HepG2 (cell line): ENCODE measurements at regions not wholly inside any gene's neighbourhood (a gene's known extent, or its start where the extent isn't known, plus 50 kb on each side); places are given as distances from the start of the nearest gene placed in this dataset.

Experiments used
- ATAC-seq: fragments of 200-7000 bp; cut with Tn5 transposase; 3 replicates; pipeline ENCODE4 v1.9.1; 2020; ENCODE audit warnings: mild to moderate bottlenecking, moderate library complexity
- BruUV-seq: library from RNA; stranded (reverse); fragments of 400-500 nt; replicated peaks from 2 replicates; lab custom pipeline; 2021; lab: Mats Ljungman, UMichigan
- CTCF ChIA-PET: fragments of 300-600 bp; formaldehyde crosslinking; extraction: SDS; loops from one replicate; lab custom pipeline; 2021; ENCODE audit warnings: low total read pairs, inconsistent platforms, low intra/inter-chr PET ratio; lab: Yijun Ruan, JAX
- POLR2A ChIA-PET: fragments of 350-600 bp; sonication (Branson Sonifier 250); formaldehyde crosslinking; loops from one replicate; lab custom pipeline; 2020; ENCODE audit warnings: antibody characterized with exemption, inconsistent platforms; lab: Yijun Ruan, JAX
- DNase-seq: peaks from one replicate; pipeline ENCODE4 v3.0.0-alpha.2; 2015; ENCODE audit warnings: low spot score
- FAIRE-seq: peaks from 3 replicates; lab custom pipeline; 2011; peaks lifted over from hg19 to GRCh38; lab: Jason Lieb, UNC
- H2AFZ ChIP-seq: one replicate; pipeline ENCODE4 v1.6.1; 2011; ENCODE audit warnings: low read length, inconsistent platforms
- H3K27ac ChIP-seq: fragments of 300-600 bp; 3 replicates; pipeline ENCODE4 v1.8.0; 2011; ENCODE audit warnings: mixed run types, mild to moderate bottlenecking, mixed read lengths, low read length, inconsistent platforms; ENCODE audit not compliant: insufficient read depth; ENCODE audit errors: extremely low read length
- H3K27me3 ChIP-seq, 2 experiments: fragments of 200-600 bp in 1 of 2; 2 replicates in 1 of 2; 3 replicates in 1 of 2; pipeline versions ENCODE4 v1.6.0 to v1.8.0; 2011; ENCODE audit warnings: low read length in 2 of 2, mild to moderate bottlenecking in 2 of 2, moderate library complexity in 2 of 2, inconsistent platforms in 1 of 2; ENCODE audit not compliant: insufficient read depth in 2 of 2, control insufficient read depth in 1 of 2
- H3K36me3 ChIP-seq, 2 experiments: fragments of 200-600 bp in 1 of 2; replicated peaks in 1 of 2; 2 replicates in 1 of 2; 3 replicates in 1 of 2; pipeline versions ENCODE4 v1.5.1 to v1.8.0; 2011; ENCODE audit warnings: low read length in 2 of 2, inconsistent platforms in 1 of 2; ENCODE audit not compliant: insufficient read depth in 2 of 2, control insufficient read depth in 1 of 2
- H3K4me1 ChIP-seq: 2 replicates; pipeline ENCODE4 v1.5.1; 2012; ENCODE audit warnings: low read length, inconsistent platforms; ENCODE audit not compliant: insufficient read depth
- H3K4me2 ChIP-seq: 2 replicates; pipeline ENCODE4 v1.6.0; 2011; ENCODE audit warnings: low read depth, low read length, inconsistent platforms
- H3K4me3 ChIP-seq, 3 experiments: fragments of 200-600 bp in 1 of 3; sonication (generic), shearing (Covaris generic) in 1 of 3; replicated peaks in 1 of 3; 2 replicates each; pipeline ENCODE4 v1.5.1; 2011 to 2016; ENCODE audit warnings: low read length in 3 of 3, inconsistent platforms in 2 of 3, low read depth in 2 of 3, mild to moderate bottlenecking in 2 of 3, control low read depth in 1 of 3, mixed read lengths in 1 of 3; ENCODE audit not compliant: insufficient read depth in 1 of 3
- H3K79me2 ChIP-seq: one replicate; pipeline ENCODE4 v1.6.1; 2011; ENCODE audit warnings: low read length, inconsistent platforms; ENCODE audit not compliant: insufficient read depth
- H3K9ac ChIP-seq: 2 replicates; pipeline ENCODE4 v1.6.0; 2011; ENCODE audit warnings: mild to moderate bottlenecking, low read depth, low read length, inconsistent platforms; ENCODE audit not compliant: insufficient read depth
- H3K9me3 ChIP-seq: 2 replicates; pipeline ENCODE4 v1.5.1; 2012; ENCODE audit warnings: mild to moderate bottlenecking, low read length
- H4K20me1 ChIP-seq: 2 replicates; pipeline ENCODE4 v1.6.0; 2011; ENCODE audit warnings: inconsistent platforms, mild to moderate bottlenecking, low read length, moderate library complexity; ENCODE audit not compliant: insufficient read depth
- ADNP ChIP-seq: sonication (generic); formaldehyde crosslinking; IDR thresholded peaks from 2 replicates; pipeline ENCODE4 v1.4.0; 2020; ENCODE audit warnings: missing genetic modification reagents
- GABPB1 ChIP-seq: IDR thresholded peaks from 2 replicates; pipeline ENCODE4 v1.6.1; 2016; ENCODE audit warnings: mild to moderate bottlenecking, missing genetic modification reagents, moderate library complexity, missing compliant biosample characterization
- MLLT10 ChIP-seq: sonication (generic); formaldehyde crosslinking; IDR thresholded peaks from 2 replicates; pipeline ENCODE4 v1.4.0; 2020; ENCODE audit warnings: missing genetic modification reagents
- NR3C1 ChIP-seq: sonication (generic); formaldehyde crosslinking; IDR thresholded peaks from 2 replicates; pipeline ENCODE4 v1.4.0; 2020; ENCODE audit warnings: missing genetic modification reagents
- ZBTB21 ChIP-seq: sonication (generic); formaldehyde crosslinking; IDR thresholded peaks from 2 replicates; pipeline ENCODE4 v1.4.0; 2020; ENCODE audit warnings: missing genetic modification reagents
- ZNF253 ChIP-seq: sonication (generic); formaldehyde crosslinking; IDR thresholded peaks from 2 replicates; pipeline ENCODE4 v1.8.0; 2022; ENCODE audit warnings: mild to moderate bottlenecking, missing genetic modification reagents, borderline replicate concordance
- ZNF331 ChIP-seq: sonication (generic); formaldehyde crosslinking; IDR thresholded peaks from 2 replicates; pipeline ENCODE4 v1.4.0; 2020; ENCODE audit warnings: missing genetic modification reagents
- WGBS: methylation state at CpG from one replicate; pipeline ENCODE4 v1.1.6; 2017; ENCODE audit warnings: low lambda C conversion rate; 5-methylcytosine and 5-hydroxymethylcytosine counted together
- in situ Hi-C: cut with HindIII; loops from 2 replicates; pipeline ENCODE4 v1.10.0; 2017; ENCODE audit warnings: low pct_unique_long_range_greater_than_20kb; ENCODE audit not compliant: extremely low pct_ligation_motif_present
- intact Hi-C: fragments of 100-400 bp; cut with micrococcal nuclease; formaldehyde crosslinking; loops from one replicate; pipeline ENCODE4 v1.10.0; 2022; ENCODE audit not compliant: unreplicated experiment
- TF ChIP-seq, protein P1 (sequence below): sonication (generic); formaldehyde crosslinking; IDR thresholded peaks from 2 replicates; pipeline ENCODE4 v1.8.0; 2022; ENCODE audit warnings: missing genetic modification reagents, mild to moderate bottlenecking, moderate library complexity, borderline replicate concordance
- TF ChIP-seq, protein P2 (sequence below): sonication (generic); formaldehyde crosslinking; IDR thresholded peaks from 2 replicates; pipeline ENCODE4 v1.4.0; 2020; ENCODE audit warnings: mild to moderate bottlenecking, missing genetic modification reagents, borderline replicate concordance
- TF ChIP-seq, protein P3 (sequence below): sonication (generic); formaldehyde crosslinking; IDR thresholded peaks from 2 replicates; pipeline ENCODE4 v1.5.0; 2020; ENCODE audit warnings: missing genetic modification reagents
- TF ChIP-seq, protein P4 (sequence below): sonication (generic); formaldehyde crosslinking; IDR thresholded peaks from 2 replicates; pipeline ENCODE4 v1.4.0; 2020; ENCODE audit warnings: mild to moderate bottlenecking, low read depth, missing genetic modification reagents
- TF ChIP-seq, protein P5 (sequence below): sonication (generic); formaldehyde crosslinking; IDR thresholded peaks from 2 replicates; pipeline ENCODE4 v1.4.0; 2020; ENCODE audit warnings: missing genetic modification reagents

DNA sequence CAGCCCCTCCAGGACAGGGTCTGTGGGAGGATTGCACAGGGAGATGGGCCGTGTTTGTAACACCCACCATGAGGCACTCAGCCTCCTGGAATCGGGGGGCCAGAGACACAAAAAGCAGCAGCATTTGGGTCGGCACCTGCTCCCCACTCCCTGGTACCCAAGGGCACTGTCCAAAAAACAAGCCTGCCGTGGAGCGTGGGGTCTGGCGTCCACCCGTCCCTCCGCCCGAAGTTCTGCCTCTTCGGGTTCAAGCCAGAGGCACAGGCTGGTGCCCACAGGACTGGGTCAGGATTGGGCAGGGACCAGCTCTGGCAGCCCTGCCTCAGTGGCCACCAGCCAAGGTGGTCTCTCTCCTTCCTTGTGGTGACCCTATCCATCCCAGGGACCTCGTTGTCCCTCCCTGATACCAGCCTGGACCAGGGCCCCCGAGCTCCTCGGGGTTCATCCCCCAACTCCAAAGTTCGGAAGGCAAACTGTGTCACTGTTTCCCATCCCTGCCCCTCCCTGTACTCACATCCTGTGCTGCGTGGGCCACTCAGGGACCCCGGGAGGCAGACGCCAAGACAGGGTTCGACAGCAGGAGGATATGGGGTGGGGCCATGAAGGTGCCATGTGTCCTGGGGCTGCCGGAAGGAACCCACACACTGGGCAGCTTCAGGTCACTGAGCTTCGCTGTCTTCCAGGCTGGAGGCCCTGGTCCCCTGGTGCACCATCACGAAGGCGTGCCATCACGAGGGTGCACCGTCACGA, 126.0 kb upstream of the HDAC4 start:
- ChIA-PET POLR2A (no interaction called here), CTCF (no interaction called here)
- ATAC-seq = no peak
- Histone ChIP-seq H3K4me3 (no peak overlapping the region), H3K27ac (no peak overlapping the region), H2AFZ (no peak overlapping the region), H3K9ac (no peak overlapping the region), H3K9me3 (peaks cover 5% of the 10 kb centered on the region; the same call in 1 of the 2 replicates), H3K27me3 (peaks cover 5 to 22% of the 10 kb centered on the region in 2 experiments; a peak in 4 of 5 replicates), H3K4me1 (peaks cover 5% of the 10 kb centered on the region; the same call in 1 of the 2 replicates), H3K79me2 (no peaks in the 10 kb centered on the region), H3K36me3 (no peaks in the 10 kb centered on the region), H4K20me1 (peaks cover 3% of the 10 kb centered on the region; the same call in 1 of the 2 replicates), H3K4me2 (no peak overlapping the region)
- FAIRE-seq = no peak
- in situ Hi-C loops = no loop called here
- WGBS = 51% methylated on average over 20 of the region's 25 CpGs
- DNase-seq = no peak
- no TSS peak for BruUV-seq
- intact Hi-C loops = no loop called here
- no peak for TF ChIP-seq ZNF331
- TF ChIP-seq, protein P1, sequence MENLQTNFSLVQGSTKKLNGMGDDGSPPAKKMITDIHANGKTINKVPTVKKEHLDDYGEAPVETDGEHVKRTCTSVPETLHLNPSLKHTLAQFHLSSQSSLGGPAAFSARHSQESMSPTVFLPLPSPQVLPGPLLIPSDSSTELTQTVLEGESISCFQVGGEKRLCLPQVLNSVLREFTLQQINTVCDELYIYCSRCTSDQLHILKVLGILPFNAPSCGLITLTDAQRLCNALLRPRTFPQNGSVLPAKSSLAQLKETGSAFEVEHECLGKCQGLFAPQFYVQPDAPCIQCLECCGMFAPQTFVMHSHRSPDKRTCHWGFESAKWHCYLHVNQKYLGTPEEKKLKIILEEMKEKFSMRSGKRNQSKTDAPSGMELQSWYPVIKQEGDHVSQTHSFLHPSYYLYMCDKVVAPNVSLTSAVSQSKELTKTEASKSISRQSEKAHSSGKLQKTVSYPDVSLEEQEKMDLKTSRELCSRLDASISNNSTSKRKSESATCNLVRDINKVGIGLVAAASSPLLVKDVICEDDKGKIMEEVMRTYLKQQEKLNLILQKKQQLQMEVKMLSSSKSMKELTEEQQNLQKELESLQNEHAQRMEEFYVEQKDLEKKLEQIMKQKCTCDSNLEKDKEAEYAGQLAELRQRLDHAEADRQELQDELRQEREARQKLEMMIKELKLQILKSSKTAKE (CRISPR knock-in tag) = no peak
- no peak for TF ChIP-seq GABPB1 (CRISPR knock-in tag)
- TF ChIP-seq NR3C1 (CRISPR knock-in tag) = no peak
- TF ChIP-seq, protein P2, sequence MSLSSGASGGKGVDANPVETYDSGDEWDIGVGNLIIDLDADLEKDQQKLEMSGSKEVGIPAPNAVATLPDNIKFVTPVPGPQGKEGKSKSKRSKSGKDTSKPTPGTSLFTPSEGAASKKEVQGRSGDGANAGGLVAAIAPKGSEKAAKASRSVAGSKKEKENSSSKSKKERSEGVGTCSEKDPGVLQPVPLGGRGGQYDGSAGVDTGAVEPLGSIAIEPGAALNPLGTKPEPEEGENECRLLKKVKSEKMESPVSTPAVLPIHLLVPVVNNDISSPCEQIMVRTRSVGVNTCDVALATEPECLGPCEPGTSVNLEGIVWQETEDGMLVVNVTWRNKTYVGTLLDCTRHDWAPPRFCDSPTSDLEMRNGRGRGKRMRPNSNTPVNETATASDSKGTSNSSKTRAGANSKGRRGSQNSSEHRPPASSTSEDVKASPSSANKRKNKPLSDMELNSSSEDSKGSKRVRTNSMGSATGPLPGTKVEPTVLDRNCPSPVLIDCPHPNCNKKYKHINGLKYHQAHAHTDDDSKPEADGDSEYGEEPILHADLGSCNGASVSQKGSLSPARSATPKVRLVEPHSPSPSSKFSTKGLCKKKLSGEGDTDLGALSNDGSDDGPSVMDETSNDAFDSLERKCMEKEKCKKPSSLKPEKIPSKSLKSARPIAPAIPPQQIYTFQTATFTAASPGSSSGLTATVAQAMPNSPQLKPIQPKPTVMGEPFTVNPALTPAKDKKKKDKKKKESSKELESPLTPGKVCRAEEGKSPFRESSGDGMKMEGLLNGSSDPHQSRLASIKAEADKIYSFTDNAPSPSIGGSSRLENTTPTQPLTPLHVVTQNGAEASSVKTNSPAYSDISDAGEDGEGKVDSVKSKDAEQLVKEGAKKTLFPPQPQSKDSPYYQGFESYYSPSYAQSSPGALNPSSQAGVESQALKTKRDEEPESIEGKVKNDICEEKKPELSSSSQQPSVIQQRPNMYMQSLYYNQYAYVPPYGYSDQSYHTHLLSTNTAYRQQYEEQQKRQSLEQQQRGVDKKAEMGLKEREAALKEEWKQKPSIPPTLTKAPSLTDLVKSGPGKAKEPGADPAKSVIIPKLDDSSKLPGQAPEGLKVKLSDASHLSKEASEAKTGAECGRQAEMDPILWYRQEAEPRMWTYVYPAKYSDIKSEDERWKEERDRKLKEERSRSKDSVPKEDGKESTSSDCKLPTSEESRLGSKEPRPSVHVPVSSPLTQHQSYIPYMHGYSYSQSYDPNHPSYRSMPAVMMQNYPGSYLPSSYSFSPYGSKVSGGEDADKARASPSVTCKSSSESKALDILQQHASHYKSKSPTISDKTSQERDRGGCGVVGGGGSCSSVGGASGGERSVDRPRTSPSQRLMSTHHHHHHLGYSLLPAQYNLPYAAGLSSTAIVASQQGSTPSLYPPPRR = no peak
- TF ChIP-seq ZNF253 (CRISPR knock-in tag) = no peak
- TF ChIP-seq, protein P3, sequence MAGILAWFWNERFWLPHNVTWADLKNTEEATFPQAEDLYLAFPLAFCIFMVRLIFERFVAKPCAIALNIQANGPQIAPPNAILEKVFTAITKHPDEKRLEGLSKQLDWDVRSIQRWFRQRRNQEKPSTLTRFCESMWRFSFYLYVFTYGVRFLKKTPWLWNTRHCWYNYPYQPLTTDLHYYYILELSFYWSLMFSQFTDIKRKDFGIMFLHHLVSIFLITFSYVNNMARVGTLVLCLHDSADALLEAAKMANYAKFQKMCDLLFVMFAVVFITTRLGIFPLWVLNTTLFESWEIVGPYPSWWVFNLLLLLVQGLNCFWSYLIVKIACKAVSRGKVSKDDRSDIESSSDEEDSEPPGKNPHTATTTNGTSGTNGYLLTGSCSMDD = no peak
- no peak for TF ChIP-seq ADNP
- TF ChIP-seq, protein P4, sequence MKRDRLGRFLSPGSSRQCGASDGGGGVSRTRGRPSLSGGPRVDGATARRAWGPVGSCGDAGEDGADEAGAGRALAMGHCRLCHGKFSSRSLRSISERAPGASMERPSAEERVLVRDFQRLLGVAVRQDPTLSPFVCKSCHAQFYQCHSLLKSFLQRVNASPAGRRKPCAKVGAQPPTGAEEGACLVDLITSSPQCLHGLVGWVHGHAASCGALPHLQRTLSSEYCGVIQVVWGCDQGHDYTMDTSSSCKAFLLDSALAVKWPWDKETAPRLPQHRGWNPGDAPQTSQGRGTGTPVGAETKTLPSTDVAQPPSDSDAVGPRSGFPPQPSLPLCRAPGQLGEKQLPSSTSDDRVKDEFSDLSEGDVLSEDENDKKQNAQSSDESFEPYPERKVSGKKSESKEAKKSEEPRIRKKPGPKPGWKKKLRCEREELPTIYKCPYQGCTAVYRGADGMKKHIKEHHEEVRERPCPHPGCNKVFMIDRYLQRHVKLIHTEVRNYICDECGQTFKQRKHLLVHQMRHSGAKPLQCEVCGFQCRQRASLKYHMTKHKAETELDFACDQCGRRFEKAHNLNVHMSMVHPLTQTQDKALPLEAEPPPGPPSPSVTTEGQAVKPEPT = no peak
- TF ChIP-seq ZBTB21 (CRISPR knock-in tag) = no peak
- TF ChIP-seq, protein P5, sequence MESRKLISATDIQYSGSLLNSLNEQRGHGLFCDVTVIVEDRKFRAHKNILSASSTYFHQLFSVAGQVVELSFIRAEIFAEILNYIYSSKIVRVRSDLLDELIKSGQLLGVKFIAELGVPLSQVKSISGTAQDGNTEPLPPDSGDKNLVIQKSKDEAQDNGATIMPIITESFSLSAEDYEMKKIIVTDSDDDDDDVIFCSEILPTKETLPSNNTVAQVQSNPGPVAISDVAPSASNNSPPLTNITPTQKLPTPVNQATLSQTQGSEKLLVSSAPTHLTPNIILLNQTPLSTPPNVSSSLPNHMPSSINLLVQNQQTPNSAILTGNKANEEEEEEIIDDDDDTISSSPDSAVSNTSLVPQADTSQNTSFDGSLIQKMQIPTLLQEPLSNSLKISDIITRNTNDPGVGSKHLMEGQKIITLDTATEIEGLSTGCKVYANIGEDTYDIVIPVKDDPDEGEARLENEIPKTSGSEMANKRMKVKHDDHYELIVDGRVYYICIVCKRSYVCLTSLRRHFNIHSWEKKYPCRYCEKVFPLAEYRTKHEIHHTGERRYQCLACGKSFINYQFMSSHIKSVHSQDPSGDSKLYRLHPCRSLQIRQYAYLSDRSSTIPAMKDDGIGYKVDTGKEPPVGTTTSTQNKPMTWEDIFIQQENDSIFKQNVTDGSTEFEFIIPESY = no peak
- TF ChIP-seq MLLT10 (CRISPR knock-in tag) = no peak
